A549 (cell line): ENCODE measurements at regions not wholly inside any gene's neighbourhood (a gene's known extent, or its start where the extent isn't known, plus 50 kb on each side); places are given as distances from the start of the nearest gene placed in this dataset.

Source experiments
- ATAC-seq, 2 experiments: fragments of 200-7000 bp in 1 of 2; fragments of >200 bp in 1 of 2; cut with Nextera tagmentation in 1 of 2; cut with Tn5 transposase in 1 of 2; 3 replicates each; pipeline versions ENCODE4 v1.8.0 to v1.9.1; 2018 to 2020; ENCODE audit warnings: mild to moderate bottlenecking in 1 of 2, moderate library complexity in 1 of 2
- CTCF ChIA-PET: fragments of 300-600 bp; sonication (Branson Sonifier 250); formaldehyde crosslinking; extraction: SDS; loops from one replicate; lab custom pipeline; 2021; ENCODE audit warnings: antibody characterized with exemption, inconsistent platforms; lab: Yijun Ruan, JAX
- POLR2A ChIA-PET: fragments of 350-600 bp; formaldehyde crosslinking; extraction: SDS; loops from one replicate; lab custom pipeline; 2021; ENCODE audit warnings: antibody characterized with exemption, inconsistent platforms; lab: Yijun Ruan, JAX
- DNase-seq, 2 experiments: peaks; one replicate each; pipeline versions ENCODE4 v3.0.0 to v3.0.0-alpha.2; 2011 to 2016; ENCODE audit warnings: low read depth in 1 of 2, low spot score in 1 of 2
- FAIRE-seq: peaks from 2 replicates; lab custom pipeline; 2011; peaks lifted over from hg19 to GRCh38; lab: Jason Lieb, UNC
- H3K27ac ChIP-seq, 2 experiments: fragments of >200 bp; sonication (Bioruptor Twin); formaldehyde crosslinking; 3 replicates each; pipeline ENCODE4 v1.5.1; 2016 to 2017
- H3K4me1 ChIP-seq: fragments of >200 bp; sonication (Bioruptor Twin); formaldehyde crosslinking; 3 replicates; pipeline ENCODE4 v1.6.1; 2016
- H3K4me2 ChIP-seq: fragments of >200 bp; sonication (Bioruptor Twin); formaldehyde crosslinking; 3 replicates; pipeline ENCODE4 v1.6.1; 2016
- H3K4me3 ChIP-seq: fragments of >200 bp; sonication (Bioruptor Twin); formaldehyde crosslinking; 3 replicates; pipeline ENCODE4 v1.5.1; 2016
- H3K9me3 ChIP-seq: fragments of >200 bp; sonication (Bioruptor Twin); formaldehyde crosslinking; 3 replicates; pipeline ENCODE4 v1.6.1; 2016
- ATOH8 ChIP-seq: fragments of 250-450 bp; sonication (Bioruptor Pico); IDR thresholded peaks from 2 replicates; pipeline ENCODE4 v1.5.0; 2020; ENCODE audit warnings: low read depth, mild to moderate bottlenecking, moderate library complexity
- CBX8 ChIP-seq: fragments of 200-600 bp; sonication (generic); IDR thresholded peaks from 2 replicates; pipeline ENCODE4 v1.6.1; 2016
- CHD2 ChIP-seq: fragments of 150-350 bp; IDR thresholded peaks from 2 replicates; pipeline ENCODE4 v1.6.1; 2014; ENCODE audit warnings: low read length; ENCODE audit not compliant: partially characterized antibody
- EHF ChIP-seq: fragments of 250-450 bp; sonication (Bioruptor Pico); IDR thresholded peaks from 2 replicates; pipeline ENCODE4 v1.5.0; 2020; ENCODE audit warnings: mild to moderate bottlenecking
- ELK1 ChIP-seq: fragments of 150-350 bp; IDR thresholded peaks from 2 replicates; pipeline ENCODE4 v1.6.1; 2014; ENCODE audit warnings: low read depth, mild to moderate bottlenecking, low read length
- EP300 ChIP-seq, 2 experiments: fragments of >200 bp; sonication (Bioruptor Twin); formaldehyde crosslinking; IDR thresholded peaks; 2 replicates in 1 of 2; 3 replicates in 1 of 2; pipeline ENCODE4 v1.6.1; 2016 to 2017
- ESRRA ChIP-seq: fragments of 150-350 bp; IDR thresholded peaks from 2 replicates; pipeline ENCODE4 v1.6.1; 2014; ENCODE audit warnings: mild to moderate bottlenecking, low read length, borderline replicate concordance
- FOSB ChIP-seq: fragments of 250-450 bp; sonication (Bioruptor Pico); IDR thresholded peaks from 2 replicates; pipeline ENCODE4 v1.5.0; 2020; ENCODE audit warnings: mild to moderate bottlenecking, moderate library complexity
- FOSL2 ChIP-seq, 2 experiments: fragments of 450-650 bp in 1 of 2; fragments of >200 bp in 1 of 2; sonication (Bioruptor Twin) in 1 of 2; formaldehyde crosslinking; IDR thresholded peaks; 2 replicates each; pipeline versions ENCODE4 v1.5.0 to v1.6.1; 2016 to 2020; ENCODE audit warnings: mild to moderate bottlenecking in 1 of 2, moderate library complexity in 1 of 2
- GATA3 ChIP-seq: IDR thresholded peaks from 2 replicates; pipeline ENCODE4 v1.6.1; 2012; ENCODE audit warnings: borderline replicate concordance
- HES2 ChIP-seq: fragments of >200 bp; sonication (Bioruptor Twin); formaldehyde crosslinking; IDR thresholded peaks from 2 replicates; pipeline ENCODE4 v1.6.1; 2016
- HEYL ChIP-seq: fragments of 250-450 bp; sonication (Bioruptor Pico); IDR thresholded peaks from 2 replicates; pipeline ENCODE4 v1.8.0; 2021; ENCODE audit warnings: mild to moderate bottlenecking, moderate library complexity
- HOXA7 ChIP-seq: fragments of 250-450 bp; sonication (Bioruptor Pico); IDR thresholded peaks from 2 replicates; pipeline ENCODE4 v1.5.0; 2020; ENCODE audit warnings: mild to moderate bottlenecking, moderate library complexity
- KDM1A ChIP-seq: fragments of 200-600 bp; sonication (generic); IDR thresholded peaks from 2 replicates; pipeline ENCODE4 v1.6.1; 2016; ENCODE audit warnings: low read depth, mild to moderate bottlenecking
- MAZ ChIP-seq: fragments of 150-350 bp; IDR thresholded peaks from 2 replicates; pipeline ENCODE4 v1.6.1; 2014; ENCODE audit warnings: antibody characterized with exemption, low read depth, low read length, borderline replicate concordance
- NR3C1 ChIP-seq: fragments of >200 bp; sonication (Bioruptor Twin); formaldehyde crosslinking; IDR thresholded peaks from 3 replicates; pipeline ENCODE4 v1.6.1; 2017
- PHF8 ChIP-seq: fragments of 200-600 bp; sonication (generic); IDR thresholded peaks from 2 replicates; pipeline ENCODE4 v1.6.1; 2016; ENCODE audit warnings: low read depth, mild to moderate bottlenecking, antibody characterized with exemption, moderate library complexity, borderline replicate concordance
- POLR2AphosphoS2 ChIP-seq: conservative IDR thresholded peaks from 2 replicates; pipeline ENCODE4 v1.6.1; 2012; ENCODE audit warnings: low read length, improper control_type of control experiment, inconsistent platforms
- RAD21 ChIP-seq, 2 experiments: fragments of >200 bp in 1 of 2; sonication (Bioruptor Twin) in 1 of 2; formaldehyde crosslinking in 1 of 2; IDR thresholded peaks in 1 of 2; conservative IDR thresholded peaks in 1 of 2; 2 replicates in 1 of 2; 3 replicates in 1 of 2; pipeline ENCODE4 v1.6.1; 2012 to 2018; ENCODE audit warnings: inconsistent platforms in 1 of 2
- RARB ChIP-seq: fragments of 250-450 bp; sonication (Bioruptor Pico); IDR thresholded peaks from 2 replicates; pipeline ENCODE4 v1.8.0; 2021; ENCODE audit warnings: mild to moderate bottlenecking, moderate library complexity
- RCOR1 ChIP-seq: fragments of 150-350 bp; IDR thresholded peaks from 2 replicates; pipeline ENCODE4 v1.6.1; 2014; ENCODE audit warnings: antibody characterized with exemption, low read length, low read depth
- REST ChIP-seq: fragments of 200-600 bp; sonication (generic); IDR thresholded peaks from 2 replicates; pipeline ENCODE4 v1.6.1; 2016; ENCODE audit warnings: antibody characterized with exemption, mild to moderate bottlenecking, moderate library complexity
- RNF2 ChIP-seq: fragments of 200-600 bp; sonication (generic); IDR thresholded peaks from 2 replicates; pipeline ENCODE4 v1.6.1; 2016; ENCODE audit warnings: low read depth, mild to moderate bottlenecking, antibody characterized with exemption, moderate library complexity, borderline replicate concordance
- ZSCAN20 ChIP-seq: fragments of 250-450 bp; sonication (Bioruptor Pico); IDR thresholded peaks from 2 replicates; pipeline ENCODE4 v1.8.0; 2022; ENCODE audit warnings: mild to moderate bottlenecking, moderate library complexity
- WGBS: methylation state at CpG from one replicate; pipeline ENCODE4 v1.1.6; 2017; ENCODE audit errors: missing lambda C conversion rate; 5-methylcytosine and 5-hydroxymethylcytosine counted together
- TF ChIP-seq, protein P1 (sequence below): IDR thresholded peaks from 2 replicates; pipeline ENCODE4 v1.6.1; 2012
- TF ChIP-seq, protein P2 (sequence below): IDR thresholded peaks from 2 replicates; pipeline ENCODE4 v1.6.1; 2012
- TF ChIP-seq, protein P3 (sequence below): fragments of 250-450 bp; sonication (Bioruptor Pico); IDR thresholded peaks from 2 replicates; pipeline ENCODE4 v1.5.0; 2021; ENCODE audit warnings: mild to moderate bottlenecking, moderate library complexity, borderline replicate concordance

- no peak for TF ChIP-seq FOSB (CRISPR knock-in tag)
- no peak for TF ChIP-seq HEYL (CRISPR knock-in tag)
- TF ChIP-seq EP300 (IDR thresholded peaks at IDR 0.05): no peak
- no peak for TF ChIP-seq MAZ
- no peak for TF ChIP-seq POLR2AphosphoS2
- TF ChIP-seq, protein P1, sequence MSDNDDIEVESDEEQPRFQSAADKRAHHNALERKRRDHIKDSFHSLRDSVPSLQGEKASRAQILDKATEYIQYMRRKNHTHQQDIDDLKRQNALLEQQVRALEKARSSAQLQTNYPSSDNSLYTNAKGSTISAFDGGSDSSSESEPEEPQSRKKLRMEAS: no peak
- no peak for TF ChIP-seq FOSL2 (IDR thresholded peaks at IDR 0.05)
- TF ChIP-seq FOSL2 (CRISPR knock-in tag; IDR thresholded peaks at IDR 0.05): no peak
- no peak for TF ChIP-seq REST
- TF ChIP-seq ELK1: no peak
- no peak for TF ChIP-seq CBX8
- TF ChIP-seq NR3C1: no peak
- TF ChIP-seq, protein P2, sequence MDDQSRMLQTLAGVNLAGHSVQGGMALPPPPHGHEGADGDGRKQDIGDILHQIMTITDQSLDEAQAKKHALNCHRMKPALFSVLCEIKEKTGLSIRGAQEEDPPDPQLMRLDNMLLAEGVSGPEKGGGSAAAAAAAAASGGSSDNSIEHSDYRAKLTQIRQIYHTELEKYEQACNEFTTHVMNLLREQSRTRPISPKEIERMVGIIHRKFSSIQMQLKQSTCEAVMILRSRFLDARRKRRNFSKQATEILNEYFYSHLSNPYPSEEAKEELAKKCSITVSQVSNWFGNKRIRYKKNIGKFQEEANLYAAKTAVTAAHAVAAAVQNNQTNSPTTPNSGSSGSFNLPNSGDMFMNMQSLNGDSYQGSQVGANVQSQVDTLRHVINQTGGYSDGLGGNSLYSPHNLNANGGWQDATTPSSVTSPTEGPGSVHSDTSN: no peak
- no peak overlapping the region for H3K4me3 ChIP-seq
- FAIRE-seq: no peak
- no peak for DNase-seq
- no peaks in the 10 kb centered on the region for H3K4me1 ChIP-seq
- ChIA-PET POLR2A (no interaction called here), CTCF (no interaction called here)
- ATAC-seq: no peak
- 2% methylated on average over 3 of the region's 3 CpGs for WGBS
- H3K27ac ChIP-seq: no peak overlapping the region
- H3K4me2 ChIP-seq: no peak overlapping the region
- no peaks in the 10 kb centered on the region for H3K9me3 ChIP-seq
These were observed 142.7 kb upstream of the ZIC3 start for GRCh38 chrX:137423241-137423640.

DNA sequence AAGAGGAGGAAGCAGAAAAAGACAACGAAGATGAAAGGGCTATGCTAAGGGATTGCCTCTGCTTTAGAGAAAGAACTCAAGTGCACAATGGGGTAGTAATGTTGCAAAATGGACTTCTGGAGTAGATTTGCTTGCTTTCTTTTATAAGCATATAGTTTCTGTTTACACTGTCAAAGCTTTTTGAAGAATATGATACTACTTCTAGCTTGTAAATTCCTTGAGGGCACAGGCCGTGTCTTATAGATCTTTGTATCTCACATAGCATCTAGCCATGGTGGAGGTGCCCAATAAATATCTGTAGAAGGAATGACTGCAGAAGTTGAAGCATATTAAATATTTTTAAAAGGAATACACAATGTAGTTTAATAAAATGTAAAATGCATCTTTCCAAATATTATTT lies 147.8 kb upstream of the ZIC3 start:
- ATAC-seq (no peak), DNase-seq (no peak)
- 3% methylated on average over 2 of the region's 2 CpGs for WGBS
- no peaks in the 10 kb centered on the region for H3K4me1 ChIP-seq
- H3K4me2 ChIP-seq: no peak overlapping the region
- no peak for TF ChIP-seq EP300 (IDR thresholded peaks at IDR 0.05)
- no peak for TF ChIP-seq EHF (CRISPR knock-in tag)
- TF ChIP-seq, protein P1: no peak
- TF ChIP-seq KDM1A: no peak
- TF ChIP-seq ESRRA: no peak
- TF ChIP-seq RNF2: no peak
- TF ChIP-seq HES2: no peak
- TF ChIP-seq ATOH8: no peak
- no peak for TF ChIP-seq RAD21 (conservative IDR thresholded peaks at IDR 0.05 in 1 of 2, IDR thresholded peaks at IDR 0.05 in 1 of 2)
- TF ChIP-seq RCOR1: no peak
- TF ChIP-seq ZSCAN20 (CRISPR knock-in tag): no peak
- TF ChIP-seq FOSL2 (IDR thresholded peaks at IDR 0.05): no peak
- no peak for TF ChIP-seq FOSL2 (CRISPR knock-in tag; IDR thresholded peaks at IDR 0.05)
- TF ChIP-seq CHD2: no peak
- TF ChIP-seq, protein P3, sequence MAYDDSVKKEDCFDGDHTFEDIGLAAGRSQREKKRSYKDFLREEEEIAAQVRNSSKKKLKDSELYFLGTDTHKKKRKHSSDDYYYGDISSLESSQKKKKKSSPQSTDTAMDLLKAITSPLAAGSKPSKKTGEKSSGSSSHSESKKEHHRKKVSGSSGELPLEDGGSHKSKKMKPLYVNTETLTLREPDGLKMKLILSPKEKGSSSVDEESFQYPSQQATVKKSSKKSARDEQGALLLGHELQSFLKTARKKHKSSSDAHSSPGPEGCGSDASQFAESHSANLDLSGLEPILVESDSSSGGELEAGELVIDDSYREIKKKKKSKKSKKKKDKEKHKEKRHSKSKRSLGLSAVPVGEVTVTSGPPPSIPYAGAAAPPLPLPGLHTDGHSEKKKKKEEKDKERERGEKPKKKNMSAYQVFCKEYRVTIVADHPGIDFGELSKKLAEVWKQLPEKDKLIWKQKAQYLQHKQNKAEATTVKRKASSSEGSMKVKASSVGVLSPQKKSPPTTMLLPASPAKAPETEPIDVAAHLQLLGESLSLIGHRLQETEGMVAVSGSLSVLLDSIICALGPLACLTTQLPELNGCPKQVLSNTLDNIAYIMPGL: no peak
- no peak for TF ChIP-seq HEYL (CRISPR knock-in tag)
- no peak for TF ChIP-seq PHF8
- no peak for TF ChIP-seq HOXA7 (CRISPR knock-in tag)
- no peak for TF ChIP-seq RARB (CRISPR knock-in tag)
- TF ChIP-seq GATA3: no peak
- TF ChIP-seq, all 56 proteins: peak for 0
- FAIRE-seq: peak; percentile 77
- ChIA-PET CTCF (no interaction called here), POLR2A (no interaction called here)
- Histone ChIP-seq H3K27ac (no peak overlapping the region), H3K4me3 (no peak overlapping the region), H3K9me3 (no peaks in the 10 kb centered on the region)
